ENCODE measurements at regions not wholly inside any gene's neighbourhood (a gene's known extent, or its start where the extent isn't known, plus 50 kb on each side); places are given as distances from the start of the nearest gene placed in this dataset.

DNA sequence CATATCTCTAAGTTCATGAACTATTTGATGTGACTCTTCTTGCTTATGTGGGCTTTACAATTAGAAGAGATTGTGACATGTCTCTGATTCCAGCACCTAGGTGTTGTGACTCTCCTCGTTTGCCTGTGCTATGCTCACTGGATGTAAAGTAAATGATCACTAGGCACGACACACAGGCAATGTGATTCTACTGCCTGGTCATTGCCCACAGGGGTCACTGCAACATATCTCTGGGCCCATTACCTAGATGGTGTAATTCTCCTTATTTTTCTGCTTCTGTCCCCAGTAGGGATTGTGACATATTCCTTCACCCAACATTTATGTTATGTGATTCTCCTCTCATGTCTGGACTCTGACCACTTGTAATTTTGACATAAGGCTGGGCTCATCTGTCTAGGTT, 65.8 kb upstream of the ZNF91 start:
- DNase-seq = no peak

DNA sequence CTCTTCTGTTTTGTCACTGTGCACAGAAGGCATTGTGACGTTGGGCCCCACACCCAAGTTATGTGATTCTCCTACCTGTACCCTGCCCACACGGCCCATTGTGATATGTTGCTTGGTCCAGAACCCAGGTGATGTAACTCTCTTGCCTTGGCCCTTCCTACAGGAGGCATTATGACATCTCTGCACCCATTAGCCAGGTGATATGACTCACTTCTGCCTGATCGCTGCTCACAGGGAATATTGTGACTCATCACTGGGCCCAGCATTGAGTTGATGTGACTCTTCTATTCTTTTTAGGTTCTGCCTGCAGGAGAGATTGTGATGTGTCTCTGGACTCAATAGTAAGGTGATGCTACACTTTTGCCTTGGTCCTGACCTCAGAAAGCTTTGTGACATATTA, 65.4 kb upstream of the ZNF91 start:
- DNase-seq = no peak
